Tibial nerve (tissue), 4 donors: ENCODE measurements at regions not wholly inside any gene's neighbourhood (a gene's known extent, or its start where the extent isn't known, plus 50 kb on each side); places are given as distances from the start of the nearest gene placed in this dataset.

Experiments
- CTCF ChIP-seq, 5 experiments: fragments of 200-600 bp in 3 of 5; fragments of 450-650 bp in 2 of 5; sonication (generic) in 3 of 5; IDR thresholded peaks; one replicate each; pipeline ENCODE4 v1.5.1; 2016 to 2019; ENCODE audit warnings: antibody characterized with exemption in 5 of 5, mild to moderate bottlenecking in 3 of 5, moderate library complexity in 2 of 5
- EP300 ChIP-seq, 2 donors: sonication (generic); formaldehyde crosslinking; IDR thresholded peaks; one replicate each; pipeline ENCODE4 v1.6.1; 2017; ENCODE audit warnings: antibody characterized with exemption in 2 of 2, mild to moderate bottlenecking in 1 of 2
- POLR2A ChIP-seq, 2 donors: fragments of 450-650 bp; IDR thresholded peaks; one replicate each; pipeline ENCODE4 v1.6.1; 2017; ENCODE audit warnings: antibody characterized with exemption in 2 of 2, mild to moderate bottlenecking in 2 of 2, moderate library complexity in 2 of 2

GRCh38 chr21:28193189-28193588 is 799.5 kb downstream of the LTN1 start:
- TF ChIP-seq CTCF (IDR thresholded peaks at IDR 0.05) (no peak), POLR2A (IDR thresholded peaks at IDR 0.05) (no peak), EP300 (IDR thresholded peaks at IDR 0.05) (no peak)
